HUES64 (cell line): ENCODE measurements at regions not wholly inside any gene's neighbourhood (a gene's known extent, or its start where the extent isn't known, plus 50 kb on each side); places are given as distances from the start of the nearest gene placed in this dataset.

Experiments used
- H3K27ac ChIP-seq: 2 replicates; pipeline ENCODE4 v1.7.0; 2013; ENCODE audit warnings: low read depth, low read length, inconsistent platforms
- H3K27me3 ChIP-seq: 2 replicates; pipeline ENCODE4 v1.6.1; 2013; ENCODE audit warnings: mild to moderate bottlenecking, low read length; ENCODE audit not compliant: insufficient read depth
- H3K36me3 ChIP-seq: 2 replicates; pipeline ENCODE4 v1.6.1; 2013; ENCODE audit warnings: mild to moderate bottlenecking, low read length; ENCODE audit not compliant: insufficient read depth
- H3K4me1 ChIP-seq: 2 replicates; pipeline ENCODE4 v1.6.1; 2013; ENCODE audit warnings: mild to moderate bottlenecking, low read length, moderate library complexity; ENCODE audit not compliant: insufficient read depth
- H3K4me3 ChIP-seq: 2 replicates; pipeline ENCODE4 v1.5.1; 2013; ENCODE audit warnings: mild to moderate bottlenecking, low read length, moderate library complexity
- H3K9ac ChIP-seq: 2 replicates; pipeline ENCODE4 v1.6.1; 2013; ENCODE audit warnings: mild to moderate bottlenecking, low read depth, low read length
- H3K9me3 ChIP-seq: 2 replicates; pipeline ENCODE4 v1.6.1; 2013; ENCODE audit warnings: low read depth, low read length; ENCODE audit not compliant: insufficient read depth
- WGBS: fragments of 150-250, 120-280 bp; methylation state at CpG from one replicate; pipeline ENCODE4 v1.1.7; 2013; ENCODE audit warnings: missing lambda C conversion rate; 5-methylcytosine and 5-hydroxymethylcytosine counted together

DNA sequence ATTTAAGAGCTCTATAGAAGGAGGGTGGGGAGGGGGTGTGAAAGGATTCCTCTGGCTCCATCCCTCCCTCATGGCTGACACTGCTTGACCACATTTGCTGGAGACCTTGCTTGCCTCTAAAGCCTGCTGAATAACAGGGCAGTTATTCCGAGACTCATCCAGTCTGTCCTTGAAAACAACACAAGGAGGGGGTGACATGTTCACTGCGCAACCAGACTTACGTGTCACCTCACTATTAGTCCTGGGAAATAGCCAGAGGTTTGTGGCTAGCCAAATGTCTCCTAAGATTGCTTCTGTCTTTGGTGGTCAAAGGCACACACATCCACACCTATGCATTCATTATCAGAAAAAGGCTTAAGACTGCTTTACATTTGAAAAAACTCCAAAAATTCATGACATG lies 256.2 kb upstream of the SKOR2 start:
- no peak overlapping the region for H3K9ac ChIP-seq
- H3K27ac ChIP-seq, result no peak overlapping the region
- H3K4me3 ChIP-seq, result no peak overlapping the region
- no peaks in the 10 kb centered on the region for H3K36me3 ChIP-seq
- H3K9me3 ChIP-seq, result no peaks in the 10 kb centered on the region
- H3K27me3 ChIP-seq, result no peaks in the 10 kb centered on the region
- no peaks in the 10 kb centered on the region; the same call in 1 of the 2 replicates for H3K4me1 ChIP-seq
- 93% methylated on average over 3 of the region's 3 CpGs for WGBS

DNA sequence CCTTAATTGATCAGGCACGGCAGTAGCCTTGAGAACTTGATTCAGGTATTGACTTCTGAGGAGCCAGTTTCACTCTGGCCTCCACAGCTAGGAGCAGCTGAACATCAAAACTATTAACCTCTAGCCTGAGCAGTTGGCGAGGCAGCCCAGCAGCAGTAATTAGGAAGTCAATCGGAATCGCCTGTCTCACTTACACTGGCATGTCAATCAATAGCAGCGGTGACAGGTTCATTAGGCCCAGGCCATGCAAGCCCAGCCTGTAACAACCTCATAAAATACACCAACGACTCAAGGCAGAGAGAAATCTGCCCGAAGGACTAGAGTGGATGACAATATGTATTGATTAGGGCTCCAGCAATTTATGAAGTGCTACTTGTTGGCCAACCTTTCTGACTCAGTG lies 255.4 kb upstream of the SKOR2 start:
- H3K27ac ChIP-seq, result no peak overlapping the region
- no peaks in the 10 kb centered on the region for H3K9me3 ChIP-seq
- no peaks in the 10 kb centered on the region for H3K27me3 ChIP-seq
- WGBS, result 90% methylated on average over 7 of the region's 7 CpGs
- H3K4me1 ChIP-seq, result no peaks in the 10 kb centered on the region; the same call in 1 of the 2 replicates
- H3K4me3 ChIP-seq, result no peak overlapping the region
- no peaks in the 10 kb centered on the region for H3K36me3 ChIP-seq
- no peak overlapping the region for H3K9ac ChIP-seq

DNA sequence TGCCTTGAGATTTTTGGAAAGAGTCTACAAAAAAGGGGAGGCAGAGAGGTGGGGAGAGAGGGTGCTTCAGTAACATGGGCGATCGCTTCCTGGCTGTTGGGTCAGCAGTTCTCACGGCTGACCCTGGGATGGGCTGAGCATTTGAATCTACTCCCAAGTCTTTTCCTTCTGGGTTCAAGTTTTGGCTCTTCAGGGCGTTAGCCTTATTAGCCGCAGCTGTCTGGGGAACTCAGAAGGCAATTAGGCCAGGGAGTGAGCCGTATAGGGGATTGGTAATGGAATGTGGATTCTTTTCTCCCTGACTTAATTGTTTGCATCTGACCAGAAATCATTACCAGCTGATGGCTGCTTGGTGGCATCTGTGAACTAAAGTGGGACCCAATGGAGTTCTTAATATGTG lies 250.5 kb upstream of the SKOR2 start:
- H3K36me3 ChIP-seq, result no peaks in the 10 kb centered on the region
- no peak overlapping the region for H3K9ac ChIP-seq
- H3K4me3 ChIP-seq, result no peak overlapping the region
- no peaks in the 10 kb centered on the region for H3K27me3 ChIP-seq
- H3K4me1 ChIP-seq, result no peaks in the 10 kb centered on the region
- no peaks in the 10 kb centered on the region for H3K9me3 ChIP-seq
- no peak overlapping the region for H3K27ac ChIP-seq
- 87% methylated on average over 6 of the region's 6 CpGs for WGBS

DNA sequence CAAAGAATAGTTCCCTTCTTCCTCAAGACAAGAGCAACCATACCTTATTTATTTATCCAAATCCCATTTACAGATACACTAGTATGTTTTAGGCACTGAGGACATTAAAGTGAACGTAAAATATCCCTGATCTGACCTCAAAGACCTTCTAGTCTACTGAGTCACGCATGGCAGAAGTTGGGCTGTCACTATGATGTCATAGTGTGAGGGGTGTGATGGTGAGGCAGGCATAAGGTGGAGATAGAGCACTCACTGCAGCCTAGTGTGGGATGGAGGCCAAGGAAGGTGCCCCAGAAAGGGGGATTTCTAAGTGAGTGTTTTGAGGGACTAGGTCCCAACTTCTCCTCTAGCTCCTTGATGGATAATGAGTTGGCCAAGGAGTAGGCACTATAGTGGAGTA lies 249.5 kb upstream of the SKOR2 start:
- no peak overlapping the region for H3K4me3 ChIP-seq

DNA sequence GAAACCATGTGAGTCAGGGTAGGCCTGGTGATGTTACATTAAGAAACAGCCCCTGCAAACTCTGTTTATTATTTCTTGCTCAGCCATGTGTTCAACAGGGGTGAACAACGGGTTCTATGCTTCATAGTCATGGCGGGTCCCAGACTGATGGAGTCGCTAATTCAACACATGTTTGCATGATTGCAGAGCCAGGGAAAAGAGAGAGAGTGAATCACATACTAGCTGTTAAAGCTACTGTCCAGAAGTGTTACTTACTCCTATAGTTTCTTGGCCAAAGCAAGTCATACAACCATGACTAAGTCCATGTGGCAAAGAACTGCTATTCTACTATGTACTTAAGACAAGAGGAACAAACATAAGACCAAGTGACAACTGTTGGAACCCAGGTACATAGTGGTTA lies 241.2 kb upstream of the SKOR2 start:
- Histone ChIP-seq H3K27me3 (no peaks in the 10 kb centered on the region), H3K4me1 (no peaks in the 10 kb centered on the region), H3K27ac (no peak overlapping the region), H3K9ac (no peak overlapping the region), H3K36me3 (no peaks in the 10 kb centered on the region), H3K9me3 (no peaks in the 10 kb centered on the region), H3K4me3 (no peak overlapping the region)
- WGBS, result 94% methylated on average over 3 of the region's 3 CpGs

More for the DNA sequence above, 249.5 kb upstream of the SKOR2 start:
- H3K27me3 ChIP-seq, result no peaks in the 10 kb centered on the region
- no peak overlapping the region for H3K27ac ChIP-seq
- H3K9ac ChIP-seq, result no peak overlapping the region
- no peaks in the 10 kb centered on the region for H3K9me3 ChIP-seq
- WGBS, result 89% methylated on average over 2 of the region's 2 CpGs
- H3K4me1 ChIP-seq, result no peaks in the 10 kb centered on the region
- H3K36me3 ChIP-seq, result no peaks in the 10 kb centered on the region

DNA sequence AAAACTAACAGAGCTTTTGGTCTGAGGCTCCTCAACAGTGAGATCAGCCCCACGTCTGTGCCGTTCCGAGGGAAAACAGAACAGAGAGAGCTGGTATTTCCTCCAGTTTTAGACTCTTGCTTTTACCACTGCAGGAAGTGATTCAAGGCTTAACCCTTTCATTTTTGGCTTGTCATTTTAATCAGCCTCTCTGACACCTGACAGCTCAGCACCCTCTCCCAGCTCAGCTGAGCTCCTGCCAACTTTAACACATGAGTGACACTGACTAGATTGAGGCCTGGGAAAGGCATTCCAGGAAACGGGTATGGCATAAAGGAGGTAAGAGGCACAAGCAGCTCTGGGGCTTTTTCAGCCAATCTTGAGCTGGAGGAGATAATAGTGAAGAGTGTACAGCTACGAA lies 239.4 kb upstream of the SKOR2 start:
- no peaks in the 10 kb centered on the region for H3K27me3 ChIP-seq
- 82% methylated on average over 5 of the region's 5 CpGs for WGBS

DNA sequence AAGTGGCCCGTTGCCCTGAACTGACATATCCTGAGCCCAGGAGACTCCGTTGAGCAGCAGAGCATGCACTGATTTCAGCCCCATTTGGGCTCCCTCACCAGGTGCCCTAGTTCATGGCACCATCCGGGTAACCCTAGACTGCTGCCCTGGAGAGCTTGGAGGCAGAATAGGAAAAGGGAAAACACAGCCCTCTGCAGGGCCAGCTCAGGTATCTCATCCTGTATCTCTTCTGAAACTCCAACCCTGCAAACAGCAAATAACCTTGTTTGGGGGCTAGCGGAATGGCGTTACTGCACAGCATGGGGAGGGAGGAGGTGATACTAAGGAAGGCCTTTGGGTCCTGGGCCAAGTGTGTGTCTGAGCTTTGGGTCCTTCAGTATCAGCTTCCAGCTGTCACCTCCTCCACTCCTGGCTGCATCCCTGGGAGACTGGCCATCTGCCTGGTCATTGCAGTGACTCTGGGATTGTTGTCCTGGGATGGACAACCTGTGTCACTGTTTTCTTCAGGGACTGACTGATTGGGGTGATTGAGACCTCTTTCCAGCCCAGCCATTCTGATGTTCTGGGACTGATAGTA lies 233.8 kb upstream of the SKOR2 start:
- H3K9ac ChIP-seq, result no peak overlapping the region
- no peak overlapping the region for H3K27ac ChIP-seq
- H3K9me3 ChIP-seq, result no peaks in the 10 kb centered on the region
- H3K4me1 ChIP-seq, result no peaks in the 10 kb centered on the region
- no peak overlapping the region for H3K4me3 ChIP-seq
- WGBS, result 93% methylated on average over 5 of the region's 5 CpGs
- H3K27me3 ChIP-seq, result no peaks in the 10 kb centered on the region
- H3K36me3 ChIP-seq, result no peaks in the 10 kb centered on the region

More for the DNA sequence above, 239.4 kb upstream of the SKOR2 start:
- H3K27ac ChIP-seq, result no peak overlapping the region
- H3K9me3 ChIP-seq, result no peaks in the 10 kb centered on the region
- H3K9ac ChIP-seq, result no peak overlapping the region
- no peak overlapping the region for H3K4me3 ChIP-seq
- no peaks in the 10 kb centered on the region for H3K4me1 ChIP-seq
- H3K36me3 ChIP-seq, result no peaks in the 10 kb centered on the region

DNA sequence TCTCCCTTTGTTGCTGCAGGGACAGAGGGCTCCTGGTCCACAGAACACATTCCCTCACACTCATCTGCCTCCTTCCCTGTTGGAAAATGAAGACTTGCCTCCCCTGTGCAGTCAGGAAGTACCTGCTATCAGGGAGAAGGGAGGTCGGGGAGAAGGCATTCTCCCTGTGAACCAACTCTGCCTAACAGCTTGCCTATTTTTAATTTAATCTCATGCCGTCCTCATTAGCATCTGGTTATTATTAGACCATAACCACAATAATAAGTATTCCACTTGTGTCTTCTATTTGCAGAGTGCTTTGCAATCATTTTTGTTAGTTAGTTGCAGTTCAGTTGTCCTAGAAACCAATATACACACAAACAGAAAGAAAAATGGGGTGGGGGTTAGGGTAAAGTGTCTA lies 232.6 kb upstream of the SKOR2 start:
- WGBS, result 92% methylated on average over 2 of the region's 2 CpGs
- H3K4me1 ChIP-seq, result no peaks in the 10 kb centered on the region
- no peak overlapping the region for H3K27ac ChIP-seq
- H3K36me3 ChIP-seq, result no peaks in the 10 kb centered on the region
- H3K9me3 ChIP-seq, result no peaks in the 10 kb centered on the region
- H3K4me3 ChIP-seq, result no peak overlapping the region
- H3K27me3 ChIP-seq, result no peaks in the 10 kb centered on the region
- no peak overlapping the region for H3K9ac ChIP-seq

DNA sequence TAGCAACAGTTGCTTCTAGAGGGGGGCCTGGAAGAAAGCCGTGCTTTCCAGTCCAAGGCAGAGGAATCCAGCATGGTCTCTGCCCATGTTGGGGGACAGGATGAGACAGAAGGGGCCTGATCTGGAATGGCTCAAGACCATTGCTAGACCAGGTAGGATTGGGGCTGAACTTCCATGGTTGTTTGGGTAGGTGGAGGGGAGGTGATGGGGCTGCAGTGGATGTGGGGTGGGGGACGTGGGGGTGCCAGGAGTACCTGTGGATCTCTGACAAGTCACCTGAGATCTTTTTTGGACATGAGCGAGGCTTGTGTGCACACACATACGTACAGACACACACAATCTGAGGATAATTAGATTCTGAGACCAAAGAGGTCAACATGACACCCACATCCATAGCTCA lies 228.7 kb upstream of the SKOR2 start:
- Histone ChIP-seq H3K9me3 (no peaks in the 10 kb centered on the region), H3K36me3 (no peaks in the 10 kb centered on the region), H3K27me3 (no peaks in the 10 kb centered on the region), H3K9ac (no peak overlapping the region), H3K27ac (no peak overlapping the region), H3K4me1 (no peaks in the 10 kb centered on the region), H3K4me3 (no peak overlapping the region)
- 87% methylated on average over 4 of the region's 4 CpGs for WGBS

DNA sequence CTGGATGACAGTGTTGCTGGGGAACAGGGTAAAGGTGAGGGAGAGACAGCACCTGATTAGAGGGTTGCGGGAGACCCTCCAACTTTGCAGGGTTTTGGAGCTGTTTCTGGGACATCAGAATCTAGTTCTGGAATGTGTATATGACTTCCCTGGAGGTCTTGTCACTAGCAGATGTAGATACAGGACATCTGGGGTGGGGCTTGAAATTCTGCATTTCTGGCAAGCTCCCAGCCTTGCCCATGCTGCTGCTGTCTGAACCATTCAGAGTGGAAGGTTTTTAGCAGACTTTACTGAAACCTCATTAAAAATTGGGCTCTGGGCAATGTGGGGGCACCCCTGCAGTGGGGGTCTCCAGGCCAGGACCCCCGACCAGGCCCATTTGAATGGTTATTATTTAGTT lies 220.3 kb upstream of the SKOR2 start:
- H3K9ac ChIP-seq, result no peak overlapping the region
- H3K4me1 ChIP-seq, result no peaks in the 10 kb centered on the region
- no peaks in the 10 kb centered on the region for H3K9me3 ChIP-seq
- no peak overlapping the region for H3K27ac ChIP-seq
- no peaks in the 10 kb centered on the region for H3K36me3 ChIP-seq
- WGBS, result 75% methylated on average over 2 of the region's 2 CpGs
- H3K4me3 ChIP-seq, result no peak overlapping the region
- no peaks in the 10 kb centered on the region for H3K27me3 ChIP-seq

DNA sequence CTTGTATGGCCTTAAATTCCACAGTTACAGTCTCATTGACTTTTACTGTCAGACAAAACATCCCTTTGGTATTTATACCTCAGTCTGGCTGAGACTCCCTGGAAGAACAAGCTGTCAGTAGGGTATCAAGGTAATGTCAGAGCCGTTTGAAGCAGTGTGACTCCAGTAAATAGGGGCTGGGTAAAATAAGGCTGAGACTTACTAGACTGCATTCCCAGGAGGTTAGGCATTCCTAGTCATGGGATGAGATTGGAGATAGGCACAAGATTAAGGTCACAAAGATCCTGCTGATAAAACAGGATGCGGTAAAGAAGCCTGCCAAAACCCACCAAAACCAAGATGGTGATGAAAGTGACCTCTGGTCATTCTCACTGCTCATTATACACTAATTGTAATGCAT lies 219.5 kb upstream of the SKOR2 start:
- Histone ChIP-seq H3K9ac (no peak overlapping the region), H3K4me3 (no peak overlapping the region), H3K9me3 (no peaks in the 10 kb centered on the region), H3K4me1 (no peaks in the 10 kb centered on the region), H3K27ac (no peak overlapping the region), H3K36me3 (no peaks in the 10 kb centered on the region), H3K27me3 (no peaks in the 10 kb centered on the region)
- WGBS, result 90% methylated on average over 2 of the region's 2 CpGs

DNA sequence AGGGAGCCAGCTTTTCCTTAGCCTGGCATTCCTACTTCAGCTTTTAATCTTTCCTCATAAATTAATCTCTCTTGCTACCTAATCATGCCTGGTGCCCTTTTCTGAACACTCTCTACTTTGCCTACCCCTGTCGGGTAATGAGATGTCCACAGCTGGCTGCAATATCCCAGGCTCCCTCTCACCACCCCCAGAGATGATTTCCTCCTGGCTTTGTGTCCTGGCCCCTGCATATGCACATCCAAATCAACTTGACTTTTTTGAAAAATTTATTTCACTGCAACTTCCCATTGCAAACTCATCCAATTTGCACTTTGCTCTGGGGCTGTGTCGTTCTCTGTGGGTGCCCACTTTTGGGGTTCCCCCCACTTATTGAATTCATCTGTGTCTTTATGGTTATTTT lies 218.1 kb upstream of the SKOR2 start:
- Histone ChIP-seq H3K9me3 (no peaks in the 10 kb centered on the region), H3K36me3 (no peaks in the 10 kb centered on the region), H3K27me3 (no peaks in the 10 kb centered on the region), H3K9ac (no peak overlapping the region), H3K27ac (no peak overlapping the region), H3K4me3 (no peak overlapping the region), H3K4me1 (no peaks in the 10 kb centered on the region)
- 69% methylated on average over 2 of the region's 2 CpGs for WGBS
